ENCODE measurements at regions not wholly inside any gene's neighbourhood (a gene's known extent, or its start where the extent isn't known, plus 50 kb on each side); places are given as distances from the start of the nearest gene placed in this dataset.

DNA sequence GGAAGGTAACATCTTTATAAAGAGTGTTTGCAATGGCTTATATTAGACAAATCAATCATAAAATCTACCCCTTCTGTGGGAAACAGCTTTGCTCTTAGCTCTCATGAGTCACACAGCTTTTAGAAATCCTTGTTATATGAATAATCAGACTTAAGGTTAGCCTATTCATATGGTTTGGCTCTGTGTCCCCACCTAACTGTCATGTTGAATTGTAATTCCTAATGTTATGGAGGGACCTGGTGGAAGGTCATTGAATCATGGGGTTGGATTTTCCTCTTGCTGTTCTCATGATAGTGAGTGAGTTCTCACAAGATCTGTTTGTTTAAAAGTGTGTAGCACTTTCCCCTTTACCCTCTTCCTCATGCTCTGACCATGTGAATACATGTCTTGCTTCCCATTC is 704.2 kb upstream of the KLHL1 start:
- Mint-ChIP-seq H3K27me3 (no peaks in the 10 kb centered on the region), H3K27ac (no peak overlapping the region), H3K4me1 (ENCODE audit: low read depth) (peaks cover 3% of the 10 kb centered on the region), H3K4me3 (ENCODE audit: low read depth) (no peak overlapping the region), H3K36me3 (ENCODE audit: insufficient read depth) (peaks cover 3% of the 10 kb centered on the region), H3K9me3 (ENCODE audit: low read depth) (peaks cover 31% of the 10 kb centered on the region)
- TF ChIP-seq, protein P1, sequence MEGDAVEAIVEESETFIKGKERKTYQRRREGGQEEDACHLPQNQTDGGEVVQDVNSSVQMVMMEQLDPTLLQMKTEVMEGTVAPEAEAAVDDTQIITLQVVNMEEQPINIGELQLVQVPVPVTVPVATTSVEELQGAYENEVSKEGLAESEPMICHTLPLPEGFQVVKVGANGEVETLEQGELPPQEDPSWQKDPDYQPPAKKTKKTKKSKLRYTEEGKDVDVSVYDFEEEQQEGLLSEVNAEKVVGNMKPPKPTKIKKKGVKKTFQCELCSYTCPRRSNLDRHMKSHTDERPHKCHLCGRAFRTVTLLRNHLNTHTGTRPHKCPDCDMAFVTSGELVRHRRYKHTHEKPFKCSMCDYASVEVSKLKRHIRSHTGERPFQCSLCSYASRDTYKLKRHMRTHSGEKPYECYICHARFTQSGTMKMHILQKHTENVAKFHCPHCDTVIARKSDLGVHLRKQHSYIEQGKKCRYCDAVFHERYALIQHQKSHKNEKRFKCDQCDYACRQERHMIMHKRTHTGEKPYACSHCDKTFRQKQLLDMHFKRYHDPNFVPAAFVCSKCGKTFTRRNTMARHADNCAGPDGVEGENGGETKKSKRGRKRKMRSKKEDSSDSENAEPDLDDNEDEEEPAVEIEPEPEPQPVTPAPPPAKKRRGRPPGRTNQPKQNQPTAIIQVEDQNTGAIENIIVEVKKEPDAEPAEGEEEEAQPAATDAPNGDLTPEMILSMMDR (IDR thresholded peaks at IDR 0.05; ENCODE audit: unreplicated experiment), result no peak
- DNase-seq (ENCODE audit: low spot score, unreplicated experiment), result no peak

DNA sequence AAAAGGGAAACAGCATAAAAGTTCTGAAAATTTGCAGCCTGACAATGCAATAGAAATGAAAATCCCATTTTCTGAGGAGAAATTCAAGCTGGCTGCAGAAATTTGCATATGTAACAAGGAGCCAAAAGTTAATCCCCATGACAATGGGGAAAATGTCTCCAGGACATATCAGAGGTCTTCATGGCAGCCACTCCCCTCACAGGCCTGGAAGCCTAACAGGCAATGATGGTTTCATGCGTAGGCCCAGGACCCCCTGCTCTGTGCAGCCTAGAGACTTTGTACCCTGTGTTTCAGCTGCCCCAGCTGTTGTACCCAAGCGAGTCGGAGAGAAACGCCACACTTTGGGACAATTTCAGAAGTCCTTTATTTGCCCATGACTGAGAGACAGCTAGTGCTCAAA is 701.3 kb upstream of the KLHL1 start:
- no peak overlapping the region for H3K27ac Mint-ChIP-seq
- no peaks in the 10 kb centered on the region for H3K27me3 Mint-ChIP-seq
- TF ChIP-seq, protein P1 (IDR thresholded peaks at IDR 0.05; ENCODE audit: unreplicated experiment), result no peak
- H3K4me1 Mint-ChIP-seq (ENCODE audit: low read depth), result peaks cover 12% of the 10 kb centered on the region
- H3K9me3 Mint-ChIP-seq (ENCODE audit: low read depth), result peaks cover 29% of the 10 kb centered on the region
- peaks cover 3% of the 10 kb centered on the region for H3K36me3 Mint-ChIP-seq (ENCODE audit: insufficient read depth)
- DNase-seq (ENCODE audit: low spot score, unreplicated experiment), result no peak
- no peak overlapping the region for H3K4me3 Mint-ChIP-seq (ENCODE audit: low read depth)

DNA sequence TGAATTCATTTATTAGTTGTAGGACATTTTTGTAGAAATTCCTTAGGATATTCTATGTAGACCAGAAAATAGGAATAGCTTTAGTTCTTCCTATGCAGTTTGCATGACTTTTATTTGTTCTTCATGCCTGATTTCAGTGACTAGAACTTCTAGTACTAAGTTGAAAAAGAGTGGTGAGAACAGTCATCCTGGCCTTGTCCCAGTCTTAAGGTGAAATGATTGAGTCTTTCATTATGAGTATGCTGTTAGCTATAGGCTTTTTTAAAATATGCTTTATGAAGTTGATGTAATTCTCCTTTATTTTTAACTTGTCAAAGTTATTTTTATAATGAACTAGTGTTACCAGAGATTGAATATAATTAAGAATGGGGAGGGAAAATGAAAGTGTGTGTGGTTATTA is 690.1 kb upstream of the KLHL1 start:
- no peak overlapping the region for H3K27ac Mint-ChIP-seq
- no peaks in the 10 kb centered on the region for H3K9me3 Mint-ChIP-seq (ENCODE audit: low read depth)
- TF ChIP-seq, protein P1 (IDR thresholded peaks at IDR 0.05; ENCODE audit: unreplicated experiment), result no peak
- H3K27me3 Mint-ChIP-seq, result no peaks in the 10 kb centered on the region
- H3K4me3 Mint-ChIP-seq (ENCODE audit: low read depth), result no peak overlapping the region
- no peaks in the 10 kb centered on the region for H3K36me3 Mint-ChIP-seq (ENCODE audit: insufficient read depth)
- no peaks in the 10 kb centered on the region for H3K4me1 Mint-ChIP-seq (ENCODE audit: low read depth)
- no peak for DNase-seq (ENCODE audit: low spot score, unreplicated experiment)

DNA sequence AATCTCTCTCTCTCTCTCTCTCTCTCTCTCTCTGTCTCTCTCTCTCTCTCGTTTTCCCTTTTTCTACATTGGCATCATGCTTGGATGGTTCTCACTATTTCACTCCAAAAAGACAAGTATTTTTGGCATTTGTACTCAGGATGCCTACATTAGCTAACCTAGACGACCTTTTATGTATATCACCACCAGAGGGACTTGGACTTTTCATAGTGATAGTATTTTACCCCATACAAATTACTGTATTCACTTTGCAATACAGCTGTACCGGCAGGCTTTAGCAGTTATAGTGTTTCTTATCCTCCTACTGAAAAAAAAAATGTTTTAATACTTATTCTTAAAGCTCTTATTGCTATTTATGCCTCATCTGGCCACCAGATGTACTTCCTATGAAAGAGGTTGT is 687.2 kb upstream of the KLHL1 start:
- no peaks in the 10 kb centered on the region for H3K36me3 Mint-ChIP-seq (ENCODE audit: insufficient read depth)
- no peak for DNase-seq (ENCODE audit: low spot score, unreplicated experiment)
- H3K4me1 Mint-ChIP-seq (ENCODE audit: low read depth), result no peaks in the 10 kb centered on the region
- no peak overlapping the region for H3K4me3 Mint-ChIP-seq (ENCODE audit: low read depth)
- TF ChIP-seq, protein P1 (IDR thresholded peaks at IDR 0.05; ENCODE audit: unreplicated experiment), result peak; percentile 32
- H3K27me3 Mint-ChIP-seq, result no peaks in the 10 kb centered on the region
- H3K27ac Mint-ChIP-seq, result no peak overlapping the region
- no peaks in the 10 kb centered on the region for H3K9me3 Mint-ChIP-seq (ENCODE audit: low read depth)

DNA sequence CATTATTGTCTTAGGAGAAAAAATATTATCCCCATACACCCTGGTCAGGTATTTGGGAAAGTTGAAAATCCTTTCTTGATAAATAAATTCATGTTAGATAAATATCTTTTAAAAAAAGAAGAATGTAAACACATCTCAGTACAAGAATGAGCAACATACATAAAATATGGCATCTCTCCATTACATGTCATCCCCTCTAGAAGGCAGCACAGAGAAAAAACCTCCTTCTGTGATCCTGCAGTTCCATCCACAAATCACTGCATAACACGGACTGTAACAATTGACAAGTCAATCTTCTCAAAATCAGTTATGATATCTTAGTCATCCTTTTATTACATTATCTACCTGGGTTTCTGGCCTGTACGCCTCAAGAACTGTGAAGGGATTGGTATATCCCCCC is 683.9 kb upstream of the KLHL1 start:
- DNase-seq (ENCODE audit: low spot score, unreplicated experiment), result no peak

More for the DNA sequence above, 683.9 kb upstream of the KLHL1 start:
- Mint-ChIP-seq H3K4me1 (ENCODE audit: low read depth) (no peaks in the 10 kb centered on the region), H3K4me3 (ENCODE audit: low read depth) (no peak overlapping the region), H3K27me3 (no peaks in the 10 kb centered on the region), H3K9me3 (ENCODE audit: low read depth) (no peaks in the 10 kb centered on the region), H3K27ac (no peak overlapping the region), H3K36me3 (ENCODE audit: insufficient read depth) (no peaks in the 10 kb centered on the region)
- TF ChIP-seq, protein P1 (IDR thresholded peaks at IDR 0.05; ENCODE audit: unreplicated experiment), result no peak

All from progenitor cell of endocrine pancreas (in vitro differentiated cells).